CD4-positive, alpha-beta T cell treated with Interleukin-21 for 1 hour (primary cell): ENCODE measurements at regions not wholly inside any gene's neighbourhood (a gene's known extent, or its start where the extent isn't known, plus 50 kb on each side); places are given as distances from the start of the nearest gene placed in this dataset.

Source experiments
- DNase-seq: peaks from one replicate; pipeline ENCODE4 v3.0.0-alpha.2; 2020

DNA sequence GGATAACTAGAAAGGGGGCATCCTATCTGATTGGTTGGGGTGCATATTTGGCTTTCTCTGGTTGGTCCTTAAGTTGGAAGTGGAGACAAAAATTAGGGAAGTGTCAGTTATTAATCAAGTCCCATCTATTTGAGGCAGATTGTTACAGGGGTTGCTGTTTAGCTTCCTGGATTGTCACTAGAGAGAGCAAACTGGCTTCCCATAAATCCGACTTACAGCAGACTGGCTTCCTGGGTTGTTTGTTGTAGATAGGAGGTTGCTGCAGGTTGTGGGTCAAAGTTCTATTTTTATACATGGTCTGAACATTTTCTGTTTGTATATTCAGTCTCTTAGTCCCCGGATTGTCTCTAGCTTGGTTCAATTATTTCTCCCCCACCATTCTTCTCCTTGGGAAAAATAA, 106.1 kb upstream of the HABP2 start:
- DNase-seq, result no peak

DNA sequence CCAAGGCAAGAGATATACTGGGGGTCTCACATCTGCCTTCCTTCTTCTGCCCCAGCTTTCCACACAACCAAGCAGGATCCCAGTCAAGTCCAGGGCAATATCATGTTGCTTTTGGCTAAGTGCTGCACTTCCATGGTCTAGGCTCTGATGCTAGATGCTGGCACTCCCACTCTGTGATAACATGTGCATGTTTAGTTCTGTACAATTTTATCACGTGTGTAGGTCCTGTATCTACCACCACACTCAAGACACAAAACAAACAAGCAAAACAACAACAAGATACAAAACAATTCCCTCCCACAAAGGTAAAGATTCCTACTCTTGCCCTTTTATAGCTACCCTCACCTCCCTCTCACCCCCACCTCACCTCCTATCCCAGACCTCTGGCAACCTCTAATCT, 105.6 kb upstream of the HABP2 start:
- DNase-seq, result no peak

DNA sequence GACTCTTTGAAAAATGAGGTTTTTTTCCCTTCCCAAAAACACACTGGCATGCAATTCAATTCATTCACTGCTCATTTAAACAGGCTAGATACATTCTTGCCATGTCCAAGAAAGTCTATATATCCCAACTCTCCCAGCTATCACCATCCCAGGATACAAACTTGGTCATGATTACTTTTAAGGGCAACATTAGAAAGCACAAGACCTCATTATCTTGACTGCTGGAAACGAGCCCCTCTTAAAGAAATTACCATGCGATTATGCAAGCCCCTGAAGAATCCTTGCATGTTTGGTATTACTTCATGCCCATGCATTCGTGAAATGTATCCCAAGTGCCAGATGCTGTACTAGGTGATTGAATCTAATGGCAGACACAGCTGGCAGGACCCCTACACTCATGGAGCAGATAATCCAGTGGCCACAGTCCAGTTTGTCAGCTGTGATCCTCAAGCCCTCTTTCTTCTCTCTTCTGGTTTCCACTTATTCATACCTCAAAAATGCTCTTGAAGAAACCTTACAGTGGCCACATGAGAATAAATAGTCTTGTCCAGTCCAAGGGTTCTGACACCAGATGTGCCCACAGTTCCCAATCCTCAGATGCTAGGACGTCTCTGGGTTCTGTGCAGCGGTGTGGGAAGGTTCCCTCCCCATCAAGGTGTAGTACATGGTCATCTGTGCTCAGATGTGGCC, 103.7 kb upstream of the HABP2 start:
- no peak for DNase-seq

DNA sequence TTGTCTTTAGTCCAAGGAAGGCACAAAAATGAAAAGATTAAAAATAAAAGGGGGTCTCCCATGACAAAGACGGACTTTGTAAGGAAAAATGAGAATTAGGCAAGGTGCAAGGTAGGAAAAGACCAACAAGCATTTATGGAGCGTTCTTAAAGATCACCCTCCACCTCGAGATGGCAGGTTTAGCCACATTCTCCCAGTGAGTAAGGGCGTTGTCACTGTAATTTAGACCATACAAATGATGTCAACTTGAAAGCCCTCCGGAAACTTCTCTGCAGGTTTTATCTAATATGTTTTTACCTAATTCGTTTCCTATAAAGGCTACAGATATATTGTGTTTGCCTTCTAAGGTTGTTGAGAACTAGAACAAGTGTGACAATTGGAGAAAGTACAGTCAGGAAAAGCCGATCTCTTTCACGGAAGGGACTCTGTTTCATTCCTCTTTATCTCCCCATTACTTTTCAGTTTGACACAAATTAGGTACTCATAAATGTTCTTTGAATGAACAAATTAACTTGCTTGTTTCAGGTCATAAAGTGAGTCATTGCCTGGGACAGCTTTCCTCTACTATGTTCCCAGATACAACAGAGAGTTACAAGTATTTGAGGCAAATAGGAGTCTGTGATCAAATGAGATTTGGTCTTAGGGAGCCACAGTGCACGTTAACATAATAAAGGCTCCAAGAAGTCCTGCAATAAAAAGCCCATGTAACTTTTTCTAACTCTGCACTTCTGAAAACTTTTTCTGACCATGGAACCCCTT, 102.6 kb upstream of the HABP2 start:
- no peak for DNase-seq

DNA sequence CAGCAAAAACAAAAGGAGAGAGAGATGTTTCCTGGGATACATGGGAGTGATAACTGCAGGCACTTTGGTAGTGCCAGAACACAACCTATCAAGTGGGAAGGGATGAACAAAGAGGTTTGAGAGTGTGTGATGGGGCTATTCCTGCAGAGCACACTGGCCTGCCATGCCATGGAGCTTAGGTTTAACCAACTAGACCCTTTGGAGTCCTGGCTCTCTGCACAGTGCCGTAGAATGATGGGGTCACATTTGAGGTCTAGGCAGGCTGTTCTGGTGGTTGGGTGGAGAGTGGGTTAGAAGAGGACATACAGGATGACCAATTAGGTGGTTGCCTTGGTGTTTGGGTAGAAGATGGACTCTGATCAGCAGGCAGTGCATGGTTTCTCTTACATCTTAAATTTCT, 101.9 kb upstream of the HABP2 start:
- DNase-seq, result no peak

DNA sequence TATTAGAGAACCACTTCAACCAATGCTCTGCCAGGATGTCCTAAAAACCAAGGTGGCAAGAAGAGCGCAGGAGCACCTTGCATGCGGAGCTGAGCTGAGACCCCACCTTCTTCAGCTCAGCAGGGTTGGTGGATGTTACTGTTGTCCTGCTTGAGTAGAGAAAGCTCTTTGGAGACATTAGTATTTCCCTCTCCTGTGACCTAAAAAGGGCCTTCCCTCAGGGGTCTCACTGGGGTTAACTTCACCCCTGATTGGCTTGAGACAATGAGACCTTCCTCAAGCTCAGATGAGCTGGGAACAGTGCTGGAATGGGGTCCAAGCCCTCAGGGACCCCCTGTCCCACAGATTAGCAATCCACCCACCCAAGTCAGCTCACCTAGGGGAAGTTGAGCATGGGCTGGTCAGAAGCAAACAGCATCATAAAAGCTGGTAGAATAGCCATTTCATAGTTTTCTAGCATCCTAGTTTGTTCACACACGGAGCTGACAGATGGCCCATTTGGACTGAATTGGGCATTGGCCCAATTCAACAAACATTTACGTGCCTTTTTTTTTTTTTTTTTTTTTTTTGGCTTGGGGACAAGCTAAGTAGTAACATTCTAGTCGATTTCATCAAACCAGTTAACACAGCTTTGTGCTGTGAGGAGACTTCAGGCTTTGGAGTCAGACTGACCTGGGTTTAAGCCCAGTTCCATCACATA, 100.6 kb upstream of the HABP2 start:
- DNase-seq, result no peak

DNA sequence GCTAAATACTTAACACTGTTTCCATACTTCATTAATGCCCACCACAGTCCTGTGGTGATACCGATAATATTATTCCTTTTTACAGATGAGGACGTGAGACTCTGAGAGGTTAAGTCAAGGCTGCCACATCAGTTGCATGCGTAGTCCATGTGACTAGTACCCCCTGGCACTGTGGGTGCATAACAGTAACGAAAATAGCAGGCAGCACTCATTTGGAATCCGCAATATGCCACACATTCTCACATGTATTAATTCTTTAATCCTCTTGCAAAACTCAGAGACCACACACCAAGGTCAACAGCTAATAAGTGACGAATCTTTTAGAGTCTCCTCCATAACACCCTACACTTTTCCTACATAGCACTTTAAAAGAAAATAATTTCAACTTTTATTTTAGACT, 99.5 kb upstream of the HABP2 start:
- DNase-seq, result no peak

DNA sequence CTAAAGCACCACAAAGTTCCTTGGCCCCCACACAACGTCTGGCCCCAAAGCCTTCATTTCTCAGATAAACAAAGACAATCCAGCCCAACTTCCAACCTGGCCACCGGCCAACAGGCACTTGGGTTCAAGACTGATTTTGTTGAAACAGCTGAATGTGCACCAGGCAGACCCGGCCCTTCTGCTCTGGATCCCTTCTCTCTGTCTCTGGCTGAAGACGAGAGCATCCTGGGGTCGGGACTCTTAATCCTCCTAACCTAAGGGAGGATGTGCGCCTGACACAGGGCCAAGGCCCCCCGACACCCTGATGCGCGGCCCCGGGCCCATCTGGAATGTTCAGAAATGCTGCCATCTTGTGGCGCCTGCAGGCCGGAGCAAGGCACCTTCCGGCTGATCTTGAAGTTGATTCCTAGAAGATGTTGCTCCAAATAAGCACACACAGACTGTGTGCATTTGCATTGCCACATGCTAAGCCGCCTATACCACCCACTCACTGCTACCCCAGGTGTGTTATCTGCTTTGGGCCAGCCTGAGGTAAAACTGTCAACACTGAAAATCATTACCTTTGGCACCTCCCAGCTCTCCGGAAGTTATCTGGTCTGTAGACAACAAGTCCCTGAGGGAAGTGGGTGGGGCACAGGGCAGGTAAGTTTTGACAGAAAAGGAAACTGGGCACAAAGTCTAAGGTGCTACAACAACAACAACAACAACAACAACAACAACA, 98.4 kb upstream of the HABP2 start:
- DNase-seq, result no peak

DNA sequence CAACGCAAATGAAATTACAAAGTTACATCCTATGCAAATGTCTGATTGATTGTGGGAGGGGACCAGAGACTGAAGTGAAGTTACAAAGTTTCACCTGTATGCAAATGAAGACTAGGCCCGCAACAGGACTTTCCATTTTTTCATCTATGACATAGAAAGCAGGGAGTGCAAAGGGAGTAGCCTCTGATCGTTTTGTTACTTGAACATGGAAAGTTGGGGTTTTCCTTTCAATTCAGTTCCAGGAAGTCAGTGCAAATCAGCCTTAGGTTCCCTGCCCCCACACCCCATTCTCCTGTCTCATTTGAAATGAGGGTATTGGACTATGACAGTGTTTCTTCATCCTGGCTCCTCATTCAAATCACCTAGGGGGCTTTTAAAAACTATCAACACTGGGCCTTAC, 96.9 kb upstream of the HABP2 start:
- DNase-seq, result no peak

DNA sequence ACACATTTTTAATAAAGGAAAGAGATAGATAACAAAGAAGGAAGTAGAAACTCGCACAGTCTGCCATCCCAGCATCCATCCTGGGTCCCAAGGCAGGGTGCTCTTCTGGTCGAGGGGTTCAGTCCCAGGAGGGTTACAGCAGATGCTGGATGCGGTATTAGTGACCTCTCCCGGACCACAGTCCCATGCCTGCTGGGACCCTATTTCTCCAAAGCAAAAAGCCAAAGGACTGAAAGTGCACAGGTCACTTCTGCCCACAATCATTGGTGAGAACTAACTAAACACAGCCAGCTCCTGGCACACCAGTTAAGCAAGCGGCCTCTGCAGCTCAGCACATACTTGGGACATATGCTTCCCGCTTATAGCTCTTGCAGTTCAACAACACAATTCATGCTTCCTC, 96.1 kb upstream of the HABP2 start:
- DNase-seq, result no peak

DNA sequence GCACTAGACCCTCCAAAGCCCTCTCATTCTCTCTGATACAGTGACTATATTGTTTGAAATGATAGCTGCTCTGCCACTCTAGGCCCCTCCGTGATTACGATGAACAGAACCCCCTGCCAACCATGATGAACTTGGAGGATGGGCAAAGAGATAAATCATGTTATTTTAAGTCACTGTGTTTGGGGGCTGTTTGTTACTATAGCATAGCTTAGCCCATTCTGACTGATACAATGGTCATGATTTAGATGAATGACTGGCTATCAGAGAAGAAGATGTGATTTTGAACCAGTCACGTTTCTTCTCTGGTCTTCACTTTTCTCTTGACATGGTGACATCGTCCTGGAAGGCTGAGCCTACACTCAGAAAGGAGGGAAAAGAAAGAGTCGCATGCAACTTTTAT, 95.4 kb upstream of the HABP2 start:
- no peak for DNase-seq

DNA sequence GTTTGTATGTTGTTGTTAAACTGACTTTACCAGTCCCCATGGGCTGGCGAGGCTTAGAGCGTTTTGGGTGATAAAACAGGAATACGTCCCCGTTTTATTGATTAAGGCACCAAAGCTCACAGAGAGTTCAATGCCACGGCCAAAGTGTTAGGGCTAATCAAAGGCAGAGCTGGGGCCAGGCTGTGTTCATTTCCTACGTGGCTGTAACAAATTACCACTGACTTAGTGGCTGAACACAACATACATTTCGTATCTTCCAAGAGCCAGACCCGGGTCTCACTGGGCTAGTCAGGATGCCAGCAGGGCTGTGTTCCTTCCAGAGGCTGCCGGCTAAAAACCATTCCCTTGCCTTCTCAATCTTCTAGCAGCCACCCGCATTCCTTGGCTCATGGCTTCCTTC, 94.4 kb upstream of the HABP2 start:
- no peak for DNase-seq

DNA sequence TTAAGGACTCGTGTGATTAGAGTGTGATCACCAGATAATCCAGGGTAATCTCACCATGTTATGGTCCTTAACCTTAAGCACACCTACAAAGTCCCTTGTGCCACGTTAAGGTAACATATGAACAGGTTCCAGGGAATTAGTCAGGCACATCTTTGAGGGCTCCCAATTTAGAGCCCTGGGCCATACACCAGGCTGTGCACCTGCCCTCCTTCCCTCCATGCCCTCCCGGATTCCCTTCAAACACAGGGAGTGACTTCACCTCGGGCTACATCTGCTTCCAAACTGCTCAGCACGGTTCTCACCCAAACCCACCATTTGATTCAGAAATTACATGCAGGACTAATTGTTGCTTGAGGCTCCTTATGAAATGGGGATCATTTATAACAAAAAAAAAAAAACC, 93.9 kb upstream of the HABP2 start:
- DNase-seq, result no peak

DNA sequence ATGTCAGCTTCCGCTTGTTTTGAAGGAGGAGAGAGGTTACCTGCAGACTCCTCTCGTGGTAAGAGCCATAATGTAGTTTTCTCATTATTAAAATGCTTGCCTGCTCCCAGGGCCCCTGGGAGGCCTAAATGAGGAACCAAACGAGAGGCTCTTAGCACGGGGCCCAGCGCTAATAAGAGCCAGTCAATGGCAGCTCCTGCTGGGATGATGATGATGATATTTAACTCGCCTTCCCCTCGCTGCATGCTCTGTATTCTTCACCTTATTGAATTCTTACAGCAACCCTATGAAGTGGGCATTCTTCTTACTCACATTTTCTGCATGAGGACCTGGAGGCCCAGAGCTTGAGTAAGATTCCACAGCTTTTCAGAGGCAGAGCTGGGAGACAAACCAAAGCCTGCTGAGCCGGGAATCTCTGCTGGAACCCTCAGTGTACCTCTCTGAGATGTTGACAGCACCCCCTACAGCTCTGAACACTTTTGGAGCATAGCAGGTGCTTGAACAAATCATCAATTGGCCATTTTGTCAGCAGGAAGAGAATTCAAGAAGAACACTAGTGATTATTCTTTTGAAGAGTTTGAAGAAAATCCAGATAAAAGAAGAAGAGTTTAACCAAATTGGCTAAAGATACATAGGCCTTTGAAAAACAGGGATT, 93.1 kb upstream of the HABP2 start:
- DNase-seq, result no peak

DNA sequence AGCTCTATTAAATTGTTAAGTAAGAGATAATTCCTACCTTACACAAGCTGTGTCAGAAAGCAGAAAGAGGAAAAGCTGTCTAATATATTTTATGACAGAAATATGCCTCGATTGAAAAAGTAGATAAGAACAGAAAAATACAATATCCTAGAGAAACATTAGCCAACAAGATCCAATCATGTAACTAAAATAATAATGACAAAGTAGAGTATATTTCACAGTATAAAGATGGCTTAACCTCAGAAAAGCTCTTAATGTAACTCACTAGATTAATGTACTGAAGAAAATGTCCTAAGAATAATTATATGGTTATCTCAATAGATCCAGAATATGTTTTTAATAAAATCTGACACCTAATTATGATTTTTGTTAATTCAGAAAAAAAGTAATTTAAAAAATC, 89.8 kb upstream of the HABP2 start:
- no peak for DNase-seq

DNA sequence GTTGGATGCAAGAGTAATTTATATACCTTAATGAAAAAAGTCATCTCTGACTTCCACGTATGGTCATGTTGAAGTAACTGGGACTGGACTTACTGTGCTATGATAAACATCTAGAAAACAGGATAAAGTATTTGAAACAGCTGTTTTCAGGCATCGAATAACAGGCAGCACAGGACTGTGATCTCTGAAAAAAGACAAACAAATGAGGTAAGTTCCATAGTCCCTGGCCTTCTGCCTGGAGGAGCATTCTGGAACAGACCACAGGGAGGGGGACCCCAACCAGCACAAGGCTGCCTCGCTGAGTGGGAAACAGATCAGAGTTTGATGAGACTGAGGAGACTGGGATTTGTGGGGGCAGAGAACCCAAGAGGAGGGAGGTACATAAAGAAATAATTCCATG, 89.1 kb upstream of the HABP2 start:
- no peak for DNase-seq

DNA sequence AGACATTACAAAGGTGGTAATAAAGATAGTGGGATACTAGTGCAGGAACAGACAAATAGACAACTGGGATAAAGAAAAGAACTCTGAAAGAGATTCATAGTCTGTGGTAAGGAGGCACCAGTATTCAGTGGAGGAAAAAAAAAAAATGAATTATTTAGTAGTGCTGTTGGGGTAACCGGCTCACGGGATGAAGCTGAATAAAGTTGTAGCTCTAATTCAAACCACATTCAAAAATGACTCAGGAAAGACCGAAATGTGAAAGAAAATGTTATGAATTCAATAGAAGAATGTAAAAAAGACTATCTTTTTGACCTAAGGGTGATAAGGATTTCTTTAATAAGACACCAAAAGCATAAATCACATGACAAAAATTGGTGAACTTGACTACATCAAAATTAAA, 83.1 kb upstream of the HABP2 start:
- DNase-seq, result no peak

DNA sequence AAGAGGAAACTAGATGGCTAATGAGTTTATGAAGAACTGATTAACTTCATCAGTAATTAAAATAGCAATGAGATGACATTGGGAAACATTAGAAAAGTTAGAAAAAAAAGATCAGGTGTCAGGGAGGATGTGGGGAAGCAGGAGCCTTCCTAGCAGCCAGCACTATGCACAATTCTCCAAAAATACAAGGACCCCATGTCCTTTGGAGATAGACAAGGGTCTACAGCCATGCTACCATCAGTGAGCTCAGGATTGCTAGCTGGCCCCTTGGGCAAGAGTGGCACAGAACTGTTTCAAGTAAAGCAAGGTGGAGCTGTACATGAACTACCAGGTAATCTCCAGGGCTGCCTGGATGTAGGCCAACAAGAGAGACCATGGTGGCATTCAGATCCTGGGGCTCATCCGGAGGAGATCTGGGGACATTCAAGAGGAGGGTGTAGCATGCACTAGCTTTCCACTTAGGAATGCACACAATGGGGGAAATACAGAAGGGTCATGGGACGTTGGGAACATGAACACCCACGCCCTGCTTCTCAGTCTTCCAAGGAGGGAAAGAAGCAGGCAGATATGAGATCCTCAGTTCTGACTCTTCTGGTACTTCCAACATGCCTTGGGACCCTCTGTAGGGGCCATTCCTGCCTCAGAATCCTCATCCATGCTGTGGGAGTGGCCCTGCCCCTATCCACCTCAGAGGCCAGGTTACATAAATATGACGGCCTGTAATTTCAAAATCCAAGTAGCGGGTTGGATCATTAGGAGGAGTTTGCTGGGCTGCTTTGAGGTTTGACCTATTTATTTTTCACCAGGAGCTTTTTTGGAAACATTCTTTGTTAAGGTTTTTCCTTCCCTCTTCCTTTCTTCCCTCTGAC, 82.2 kb upstream of the HABP2 start:
- no peak for DNase-seq

DNA sequence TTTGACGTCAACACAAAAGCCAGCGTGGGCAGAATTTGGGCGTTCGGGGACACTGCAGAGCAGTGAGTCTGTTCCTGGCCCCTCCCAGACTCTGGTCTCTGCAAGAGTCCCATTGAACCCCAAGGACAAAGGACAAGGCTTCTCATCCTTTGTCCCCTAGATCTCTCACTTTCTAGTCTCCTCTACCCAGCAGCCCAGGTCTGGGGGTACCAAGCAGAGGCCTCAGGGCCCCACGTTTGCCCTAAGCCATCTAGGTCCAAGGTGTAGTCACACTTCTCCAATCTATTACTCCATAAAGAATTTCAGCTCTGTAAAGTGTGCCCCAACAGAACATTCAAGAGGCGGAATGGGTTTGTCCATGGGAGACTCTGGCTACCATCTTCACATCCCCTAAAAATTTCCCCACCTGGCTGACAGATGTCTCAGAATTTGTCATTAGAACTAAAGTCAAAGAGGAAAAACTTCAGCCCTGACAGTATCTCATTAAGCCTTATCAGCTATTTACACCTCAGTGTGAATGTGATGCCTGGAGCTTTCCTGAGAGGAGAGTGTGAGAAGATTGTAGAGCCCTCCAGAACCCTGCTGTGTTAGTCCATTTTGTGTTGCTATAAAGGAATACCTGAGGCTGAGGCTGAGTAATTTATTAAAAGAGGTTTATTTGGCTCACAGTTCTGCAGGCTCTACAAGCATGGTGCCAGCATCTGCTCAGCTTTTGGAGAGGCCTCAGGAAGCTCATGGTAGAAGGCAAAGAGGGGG, 81.4 kb upstream of the HABP2 start:
- DNase-seq, result no peak

DNA sequence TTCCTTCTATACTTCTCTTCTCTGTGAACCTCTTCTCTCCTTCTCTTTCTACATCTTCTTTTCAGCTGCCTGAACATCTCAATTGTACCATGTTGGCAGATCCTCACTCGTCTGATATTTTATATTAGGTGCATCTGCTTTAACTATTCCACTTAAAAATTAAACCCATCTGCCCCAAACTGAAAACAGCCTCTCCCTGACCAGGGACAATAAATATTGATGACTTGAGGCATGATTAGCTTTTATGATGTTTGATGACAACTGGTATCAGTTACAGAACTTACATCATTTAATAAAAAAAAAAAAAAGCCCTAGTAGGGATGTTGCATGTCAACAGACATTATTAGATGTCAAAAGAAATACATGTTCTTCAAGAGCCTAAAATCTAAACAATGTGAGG, 79.8 kb upstream of the HABP2 start:
- DNase-seq, result no peak

DNA sequence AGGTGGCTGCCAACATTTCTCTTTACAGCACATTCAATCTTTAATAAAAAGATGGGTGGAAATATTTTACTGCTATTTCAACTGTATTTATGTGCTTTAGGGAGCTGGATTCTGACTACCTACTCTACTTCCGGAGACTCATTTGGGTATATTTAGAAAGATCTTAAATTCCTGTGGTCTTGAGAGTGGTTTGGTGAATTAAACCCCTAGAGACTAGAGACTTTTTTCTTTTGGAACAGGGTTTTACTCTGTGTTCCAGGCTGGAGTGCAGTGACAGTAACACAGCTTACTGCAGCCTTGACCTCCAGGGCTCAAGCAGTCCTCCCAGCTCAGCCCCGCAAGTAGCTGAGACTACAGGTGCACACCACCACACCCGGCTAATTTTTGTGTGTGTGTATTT, 79.0 kb upstream of the HABP2 start:
- DNase-seq, result no peak
